Fibroblast of lung (primary cell): ENCODE measurements at regions not wholly inside any gene's neighbourhood (a gene's known extent, or its start where the extent isn't known, plus 50 kb on each side); places are given as distances from the start of the nearest gene placed in this dataset.
A peak's percentile ranks its signal among the peaks of the same experiment; 100 is the strongest.

Experiments
- DNase-seq, 2 donors: peaks; one replicate each; pipeline versions ENCODE4 v3.0.0 to v3.0.0-alpha.2; 2010; ENCODE audit warnings: low read depth in 2 of 2
- H2AFZ ChIP-seq: 2 replicates; pipeline ENCODE4 v1.5.1; 2012; ENCODE audit warnings: low read length, control low read depth, inconsistent platforms
- H3K27ac ChIP-seq: 2 replicates; pipeline ENCODE4 v1.5.1; 2011; ENCODE audit warnings: low read length, control low read depth; ENCODE audit not compliant: insufficient read depth
- H3K27me3 ChIP-seq: 2 replicates; pipeline ENCODE4 v1.5.1; 2011; ENCODE audit warnings: mild to moderate bottlenecking, low read length; ENCODE audit not compliant: control insufficient read depth, insufficient read depth
- H3K36me3 ChIP-seq: 2 replicates; pipeline ENCODE4 v1.5.1; 2011; ENCODE audit warnings: low read length; ENCODE audit not compliant: control insufficient read depth, insufficient read depth
- H3K4me1 ChIP-seq: 2 replicates; pipeline ENCODE4 v1.5.1; 2011; ENCODE audit warnings: low read length; ENCODE audit not compliant: control insufficient read depth, insufficient read depth; ENCODE audit errors: extremely low read depth
- H3K4me2 ChIP-seq: 2 replicates; pipeline ENCODE4 v1.5.1; 2011; ENCODE audit warnings: low read length, control low read depth; ENCODE audit not compliant: insufficient read depth; ENCODE audit errors: extremely low read depth
- H3K4me3 ChIP-seq, 4 experiments: fragments of 200-600 bp in 1 of 4; sonication (generic) in 1 of 4; replicated peaks in 1 of 4; 2 replicates each; pipeline ENCODE4 v1.5.1; 2011 to 2016; ENCODE audit warnings: low read length in 4 of 4, low read depth in 3 of 4, mild to moderate bottlenecking in 3 of 4, control low read depth in 2 of 4, inconsistent platforms in 1 of 4, mixed read lengths in 1 of 4; ENCODE audit not compliant: insufficient read depth in 1 of 4; ENCODE audit errors: control extremely low read depth in 1 of 4
- H3K79me2 ChIP-seq: 2 replicates; pipeline ENCODE4 v1.5.1; 2012; ENCODE audit warnings: mild to moderate bottlenecking, low read length, inconsistent platforms; ENCODE audit not compliant: control insufficient read depth, insufficient read depth
- H3K9ac ChIP-seq: 2 replicates; pipeline ENCODE4 v1.5.1; 2011; ENCODE audit warnings: mild to moderate bottlenecking, low read length, control low read depth; ENCODE audit not compliant: insufficient read depth
- H3K9me3 ChIP-seq: 2 replicates; pipeline ENCODE4 v1.5.1; 2012; ENCODE audit warnings: low read depth, low read length; ENCODE audit not compliant: control insufficient read depth, insufficient read depth
- H4K20me1 ChIP-seq: 2 replicates; pipeline ENCODE4 v1.5.1; 2011; ENCODE audit warnings: low read length; ENCODE audit not compliant: control insufficient read depth, insufficient read depth; ENCODE audit errors: extremely low read depth
- EZH2 ChIP-seq: IDR thresholded peaks from 2 replicates; pipeline ENCODE4 v1.5.1; 2012; ENCODE audit warnings: low read length, control low read depth, mild to moderate bottlenecking; ENCODE audit errors: missing control alignments
- TF ChIP-seq, protein P1 (sequence below), 2 donors: IDR thresholded peaks in 1 of 2; conservative IDR thresholded peaks in 1 of 2; 1 replicate in 1 of 2; 2 replicates in 1 of 2; pipeline ENCODE4 v1.5.1; 2011 to 2012; ENCODE audit warnings: low read length in 2 of 2, control low read depth in 1 of 2, inconsistent platforms in 1 of 2, low read depth in 1 of 2, mild to moderate bottlenecking in 1 of 2

GRCh38 chr5:101917166-101917565 lies 378.9 kb downstream of the SLCO4C1 start:
- Histone ChIP-seq H3K4me2 (no peak overlapping the region), H3K4me1 (no peaks in the 10 kb centered on the region), H3K9ac (no peak overlapping the region), H3K9me3 (no peaks in the 10 kb centered on the region), H4K20me1 (no peaks in the 10 kb centered on the region), H3K36me3 (no peaks in the 10 kb centered on the region), H3K4me3 (no peak overlapping the region), H2AFZ (no peak overlapping the region), H3K27me3 (no peaks in the 10 kb centered on the region), H3K79me2 (no peaks in the 10 kb centered on the region), H3K27ac (no peak overlapping the region)
- TF ChIP-seq, protein P1, sequence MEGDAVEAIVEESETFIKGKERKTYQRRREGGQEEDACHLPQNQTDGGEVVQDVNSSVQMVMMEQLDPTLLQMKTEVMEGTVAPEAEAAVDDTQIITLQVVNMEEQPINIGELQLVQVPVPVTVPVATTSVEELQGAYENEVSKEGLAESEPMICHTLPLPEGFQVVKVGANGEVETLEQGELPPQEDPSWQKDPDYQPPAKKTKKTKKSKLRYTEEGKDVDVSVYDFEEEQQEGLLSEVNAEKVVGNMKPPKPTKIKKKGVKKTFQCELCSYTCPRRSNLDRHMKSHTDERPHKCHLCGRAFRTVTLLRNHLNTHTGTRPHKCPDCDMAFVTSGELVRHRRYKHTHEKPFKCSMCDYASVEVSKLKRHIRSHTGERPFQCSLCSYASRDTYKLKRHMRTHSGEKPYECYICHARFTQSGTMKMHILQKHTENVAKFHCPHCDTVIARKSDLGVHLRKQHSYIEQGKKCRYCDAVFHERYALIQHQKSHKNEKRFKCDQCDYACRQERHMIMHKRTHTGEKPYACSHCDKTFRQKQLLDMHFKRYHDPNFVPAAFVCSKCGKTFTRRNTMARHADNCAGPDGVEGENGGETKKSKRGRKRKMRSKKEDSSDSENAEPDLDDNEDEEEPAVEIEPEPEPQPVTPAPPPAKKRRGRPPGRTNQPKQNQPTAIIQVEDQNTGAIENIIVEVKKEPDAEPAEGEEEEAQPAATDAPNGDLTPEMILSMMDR (conservative IDR thresholded peaks at IDR 0.05 in 1 of 2, IDR thresholded peaks at IDR 0.05 in 1 of 2; ENCODE audit: low read depth in 1 of 2, low read length in 2 of 2), result no peak
- no peak for TF ChIP-seq EZH2
- DNase-seq, result no peak

GRCh38 chr5:101915554-101915953 lies 380.5 kb downstream of the SLCO4C1 start:
- no peaks in the 10 kb centered on the region for H3K79me2 ChIP-seq
- no peak overlapping the region for H3K4me3 ChIP-seq
- no peaks in the 10 kb centered on the region for H4K20me1 ChIP-seq
- H3K9me3 ChIP-seq, result no peaks in the 10 kb centered on the region
- no peaks in the 10 kb centered on the region for H3K4me1 ChIP-seq
- H3K9ac ChIP-seq, result no peak overlapping the region
- H3K4me2 ChIP-seq, result no peak overlapping the region
- H3K27me3 ChIP-seq, result no peaks in the 10 kb centered on the region
- no peak overlapping the region for H2AFZ ChIP-seq
- no peaks in the 10 kb centered on the region for H3K36me3 ChIP-seq
- no peak for TF ChIP-seq EZH2
- TF ChIP-seq, protein P1 (conservative IDR thresholded peaks at IDR 0.05 in 1 of 2, IDR thresholded peaks at IDR 0.05 in 1 of 2; ENCODE audit: low read depth in 1 of 2, low read length in 2 of 2), result no peak
- no peak overlapping the region for H3K27ac ChIP-seq
- peak in 1 of 2 donors; percentile 74 for DNase-seq

GRCh38 chr5:101904736-101905135 lies 391.3 kb downstream of the SLCO4C1 start:
- Histone ChIP-seq H3K36me3 (no peaks in the 10 kb centered on the region), H3K4me3 (no peak overlapping the region), H3K4me2 (no peak overlapping the region), H2AFZ (no peak overlapping the region), H4K20me1 (no peaks in the 10 kb centered on the region), H3K27me3 (no peaks in the 10 kb centered on the region), H3K9ac (no peak overlapping the region), H3K79me2 (no peaks in the 10 kb centered on the region), H3K27ac (no peak overlapping the region), H3K9me3 (no peaks in the 10 kb centered on the region), H3K4me1 (no peaks in the 10 kb centered on the region)
- peak in 1 of 2 donors; percentile 40 for DNase-seq
- no peak for TF ChIP-seq EZH2
- TF ChIP-seq, protein P1 (conservative IDR thresholded peaks at IDR 0.05 in 1 of 2, IDR thresholded peaks at IDR 0.05 in 1 of 2; ENCODE audit: low read depth in 1 of 2, low read length in 2 of 2), result no peak
